ENCODE measurements at regions not wholly inside any gene's neighbourhood (a gene's known extent, or its start where the extent isn't known, plus 50 kb on each side); places are given as distances from the start of the nearest gene placed in this dataset.

DNA sequence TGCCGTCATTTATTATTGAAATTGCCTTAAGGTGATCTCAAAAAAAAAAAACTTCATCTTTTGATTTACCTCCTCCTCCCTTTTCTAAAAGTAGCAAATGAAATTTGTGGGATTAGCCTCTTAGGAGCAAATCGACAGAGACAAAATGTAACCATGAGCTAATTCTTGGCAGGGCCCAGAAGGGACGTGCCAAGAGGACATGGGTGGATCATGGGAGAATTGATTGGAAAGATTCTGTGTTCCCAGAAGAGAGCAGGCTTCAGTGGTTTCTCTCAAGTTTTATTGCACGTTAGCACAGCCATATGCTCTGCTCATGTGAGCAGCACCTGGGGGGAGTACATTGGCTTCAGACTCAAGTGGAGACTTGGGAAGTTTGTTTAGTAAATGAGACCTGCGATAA, 394.6 kb downstream of the ELAVL2 start:
- TF ChIP-seq, protein P1, sequence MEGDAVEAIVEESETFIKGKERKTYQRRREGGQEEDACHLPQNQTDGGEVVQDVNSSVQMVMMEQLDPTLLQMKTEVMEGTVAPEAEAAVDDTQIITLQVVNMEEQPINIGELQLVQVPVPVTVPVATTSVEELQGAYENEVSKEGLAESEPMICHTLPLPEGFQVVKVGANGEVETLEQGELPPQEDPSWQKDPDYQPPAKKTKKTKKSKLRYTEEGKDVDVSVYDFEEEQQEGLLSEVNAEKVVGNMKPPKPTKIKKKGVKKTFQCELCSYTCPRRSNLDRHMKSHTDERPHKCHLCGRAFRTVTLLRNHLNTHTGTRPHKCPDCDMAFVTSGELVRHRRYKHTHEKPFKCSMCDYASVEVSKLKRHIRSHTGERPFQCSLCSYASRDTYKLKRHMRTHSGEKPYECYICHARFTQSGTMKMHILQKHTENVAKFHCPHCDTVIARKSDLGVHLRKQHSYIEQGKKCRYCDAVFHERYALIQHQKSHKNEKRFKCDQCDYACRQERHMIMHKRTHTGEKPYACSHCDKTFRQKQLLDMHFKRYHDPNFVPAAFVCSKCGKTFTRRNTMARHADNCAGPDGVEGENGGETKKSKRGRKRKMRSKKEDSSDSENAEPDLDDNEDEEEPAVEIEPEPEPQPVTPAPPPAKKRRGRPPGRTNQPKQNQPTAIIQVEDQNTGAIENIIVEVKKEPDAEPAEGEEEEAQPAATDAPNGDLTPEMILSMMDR (IDR thresholded peaks at IDR 0.05; ENCODE audit: poor library complexity, severe bottlenecking): no peak
- no peak for TF ChIP-seq POLR2AphosphoS5 (IDR thresholded peaks at IDR 0.05)
- no peak for TF ChIP-seq SMC3 (conservative IDR thresholded peaks at IDR 0.05; ENCODE audit: poor library complexity)
- no peak for TF ChIP-seq EZH2 (IDR thresholded peaks at IDR 0.05; ENCODE audit: borderline replicate concordance, insufficient read depth, low read length, poor library complexity, severe bottlenecking)
- TF ChIP-seq TAF1 (IDR thresholded peaks at IDR 0.05; ENCODE audit: low read depth): no peak
- TF ChIP-seq EP300 (conservative IDR thresholded peaks at IDR 0.05; ENCODE audit: poor library complexity, severe bottlenecking): no peak
- no peak for TF ChIP-seq RAD21 (conservative IDR thresholded peaks at IDR 0.05)
- TF ChIP-seq, protein P2, sequence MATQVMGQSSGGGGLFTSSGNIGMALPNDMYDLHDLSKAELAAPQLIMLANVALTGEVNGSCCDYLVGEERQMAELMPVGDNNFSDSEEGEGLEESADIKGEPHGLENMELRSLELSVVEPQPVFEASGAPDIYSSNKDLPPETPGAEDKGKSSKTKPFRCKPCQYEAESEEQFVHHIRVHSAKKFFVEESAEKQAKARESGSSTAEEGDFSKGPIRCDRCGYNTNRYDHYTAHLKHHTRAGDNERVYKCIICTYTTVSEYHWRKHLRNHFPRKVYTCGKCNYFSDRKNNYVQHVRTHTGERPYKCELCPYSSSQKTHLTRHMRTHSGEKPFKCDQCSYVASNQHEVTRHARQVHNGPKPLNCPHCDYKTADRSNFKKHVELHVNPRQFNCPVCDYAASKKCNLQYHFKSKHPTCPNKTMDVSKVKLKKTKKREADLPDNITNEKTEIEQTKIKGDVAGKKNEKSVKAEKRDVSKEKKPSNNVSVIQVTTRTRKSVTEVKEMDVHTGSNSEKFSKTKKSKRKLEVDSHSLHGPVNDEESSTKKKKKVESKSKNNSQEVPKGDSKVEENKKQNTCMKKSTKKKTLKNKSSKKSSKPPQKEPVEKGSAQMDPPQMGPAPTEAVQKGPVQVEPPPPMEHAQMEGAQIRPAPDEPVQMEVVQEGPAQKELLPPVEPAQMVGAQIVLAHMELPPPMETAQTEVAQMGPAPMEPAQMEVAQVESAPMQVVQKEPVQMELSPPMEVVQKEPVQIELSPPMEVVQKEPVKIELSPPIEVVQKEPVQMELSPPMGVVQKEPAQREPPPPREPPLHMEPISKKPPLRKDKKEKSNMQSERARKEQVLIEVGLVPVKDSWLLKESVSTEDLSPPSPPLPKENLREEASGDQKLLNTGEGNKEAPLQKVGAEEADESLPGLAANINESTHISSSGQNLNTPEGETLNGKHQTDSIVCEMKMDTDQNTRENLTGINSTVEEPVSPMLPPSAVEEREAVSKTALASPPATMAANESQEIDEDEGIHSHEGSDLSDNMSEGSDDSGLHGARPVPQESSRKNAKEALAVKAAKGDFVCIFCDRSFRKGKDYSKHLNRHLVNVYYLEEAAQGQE (IDR thresholded peaks at IDR 0.05; ENCODE audit: borderline replicate concordance): no peak
- TF ChIP-seq MXI1 (conservative IDR thresholded peaks at IDR 0.05; ENCODE audit: poor library complexity, severe bottlenecking): no peak
